Adrenal gland (tissue), 5 donors: ENCODE measurements at regions not wholly inside any gene's neighbourhood (a gene's known extent, or its start where the extent isn't known, plus 50 kb on each side); places are given as distances from the start of the nearest gene placed in this dataset.

Experiments used
- POLR2A ChIP-seq, 2 donors: fragments of 450-650 bp; IDR thresholded peaks; one replicate each; pipeline ENCODE4 v1.6.1; 2017; ENCODE audit warnings: antibody characterized with exemption in 2 of 2, mild to moderate bottlenecking in 2 of 2, moderate library complexity in 1 of 2
- TF ChIP-seq, protein P1 (sequence below), 6 experiments: fragments of 450-650 bp in 4 of 6; fragments of 200-600 bp in 2 of 6; sonication (generic) in 1 of 6; IDR thresholded peaks; 1 replicate in 5 of 6; 2 replicates in 1 of 6; pipeline versions ENCODE4 v1.5.1 to v1.8.0; 2016 to 2021; ENCODE audit warnings: antibody characterized with exemption in 6 of 6, mild to moderate bottlenecking in 2 of 6, moderate library complexity in 1 of 6
- donor health status: DM: no; HTN: no; CAD: no.

DNA sequence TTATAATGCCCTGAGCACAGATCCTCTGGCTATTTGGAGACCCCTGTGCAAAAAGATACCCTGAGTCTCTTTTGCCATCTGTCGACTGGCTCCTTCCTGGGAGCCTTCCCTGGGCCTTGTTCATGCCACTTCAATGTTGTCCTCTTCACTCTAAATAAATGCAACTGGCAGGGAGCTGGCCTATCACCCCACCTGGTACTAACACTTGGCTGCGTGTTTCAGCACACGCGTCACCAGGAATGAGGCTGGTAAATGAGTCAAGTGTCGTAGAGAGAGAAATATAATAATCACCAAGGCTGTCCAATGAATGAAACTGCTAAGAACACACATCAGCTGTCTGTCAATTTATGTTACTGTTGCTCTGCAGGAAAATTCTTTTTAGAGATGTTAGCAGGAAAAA, 374.6 kb upstream of the JARID2 start:
- TF ChIP-seq, protein P1, sequence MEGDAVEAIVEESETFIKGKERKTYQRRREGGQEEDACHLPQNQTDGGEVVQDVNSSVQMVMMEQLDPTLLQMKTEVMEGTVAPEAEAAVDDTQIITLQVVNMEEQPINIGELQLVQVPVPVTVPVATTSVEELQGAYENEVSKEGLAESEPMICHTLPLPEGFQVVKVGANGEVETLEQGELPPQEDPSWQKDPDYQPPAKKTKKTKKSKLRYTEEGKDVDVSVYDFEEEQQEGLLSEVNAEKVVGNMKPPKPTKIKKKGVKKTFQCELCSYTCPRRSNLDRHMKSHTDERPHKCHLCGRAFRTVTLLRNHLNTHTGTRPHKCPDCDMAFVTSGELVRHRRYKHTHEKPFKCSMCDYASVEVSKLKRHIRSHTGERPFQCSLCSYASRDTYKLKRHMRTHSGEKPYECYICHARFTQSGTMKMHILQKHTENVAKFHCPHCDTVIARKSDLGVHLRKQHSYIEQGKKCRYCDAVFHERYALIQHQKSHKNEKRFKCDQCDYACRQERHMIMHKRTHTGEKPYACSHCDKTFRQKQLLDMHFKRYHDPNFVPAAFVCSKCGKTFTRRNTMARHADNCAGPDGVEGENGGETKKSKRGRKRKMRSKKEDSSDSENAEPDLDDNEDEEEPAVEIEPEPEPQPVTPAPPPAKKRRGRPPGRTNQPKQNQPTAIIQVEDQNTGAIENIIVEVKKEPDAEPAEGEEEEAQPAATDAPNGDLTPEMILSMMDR (IDR thresholded peaks at IDR 0.05), result no peak
- no peak for TF ChIP-seq POLR2A (IDR thresholded peaks at IDR 0.05)
